HG03432 (cell line): ENCODE measurements at regions not wholly inside any gene's neighbourhood (a gene's known extent, or its start where the extent isn't known, plus 50 kb on each side); places are given as distances from the start of the nearest gene placed in this dataset.
A peak's percentile ranks its signal among the peaks of the same experiment; 100 is the strongest.

Experiments used
- ATAC-seq: cut with Tn5 transposase; IDR thresholded peaks from one replicate; pipeline ENCODE4 v1.9.1; 2021; ENCODE audit warnings: mild to moderate bottlenecking, moderate library complexity; ENCODE audit not compliant: unreplicated experiment

DNA sequence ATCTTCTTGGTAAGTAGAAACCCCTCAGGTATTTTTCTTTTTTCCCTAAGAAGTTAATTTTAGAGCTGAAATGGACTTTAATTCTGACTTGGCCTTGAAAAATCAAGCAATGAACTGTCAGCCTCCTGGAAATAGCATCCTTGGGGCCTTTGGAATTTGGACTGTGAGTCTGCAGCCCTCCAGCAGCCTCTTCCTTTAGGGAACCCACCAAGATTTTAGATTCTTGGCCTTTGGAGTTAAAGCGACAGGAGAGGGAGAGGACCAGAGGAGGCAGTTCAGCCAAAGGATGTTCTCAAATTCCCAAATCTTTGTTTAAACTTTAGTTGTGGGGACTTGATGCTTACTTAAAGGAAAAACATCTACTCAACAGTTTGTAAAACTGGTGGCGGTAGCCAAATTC, 288.6 kb downstream of the AACS start:
- ATAC-seq = no peak

DNA sequence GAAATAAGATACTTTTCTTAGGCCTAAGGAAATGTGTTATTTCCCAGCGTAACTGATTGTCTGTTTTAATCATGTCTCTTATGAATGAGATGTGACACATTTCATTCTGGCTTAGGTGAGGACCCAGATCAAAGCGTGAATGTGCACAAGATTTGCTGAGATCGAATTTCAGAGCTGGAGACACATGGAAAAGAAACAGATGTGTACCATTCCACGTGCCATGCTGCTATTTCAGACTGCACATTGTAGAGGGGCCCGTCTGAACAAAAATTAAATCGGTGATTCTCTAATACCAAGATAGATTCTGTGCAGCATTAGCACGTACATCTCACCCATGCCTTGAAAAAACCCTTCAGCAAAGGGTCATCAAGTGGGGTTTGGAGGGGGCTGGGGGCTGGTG, 290.4 kb downstream of the AACS start:
- ATAC-seq = no peak

DNA sequence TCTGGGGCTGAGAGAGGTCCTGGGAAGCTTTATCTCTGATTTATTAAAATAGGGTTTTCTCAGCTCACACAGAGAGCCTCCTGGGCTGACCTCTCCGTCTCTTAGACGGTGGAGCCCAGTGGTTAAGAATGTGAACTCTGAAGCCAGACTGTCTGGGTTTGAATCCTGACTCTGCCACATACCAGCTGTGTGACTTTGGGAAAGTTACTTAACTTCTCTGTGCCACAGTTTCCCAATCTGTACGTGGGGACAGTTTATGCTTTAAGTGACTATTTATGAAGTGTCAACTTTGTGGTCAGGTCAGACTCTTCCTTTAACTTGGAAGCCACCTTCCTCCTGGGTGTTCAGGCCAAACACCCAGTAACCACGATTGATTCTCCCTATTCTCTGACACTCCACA, 290.9 kb downstream of the AACS start:
- no peak for ATAC-seq

DNA sequence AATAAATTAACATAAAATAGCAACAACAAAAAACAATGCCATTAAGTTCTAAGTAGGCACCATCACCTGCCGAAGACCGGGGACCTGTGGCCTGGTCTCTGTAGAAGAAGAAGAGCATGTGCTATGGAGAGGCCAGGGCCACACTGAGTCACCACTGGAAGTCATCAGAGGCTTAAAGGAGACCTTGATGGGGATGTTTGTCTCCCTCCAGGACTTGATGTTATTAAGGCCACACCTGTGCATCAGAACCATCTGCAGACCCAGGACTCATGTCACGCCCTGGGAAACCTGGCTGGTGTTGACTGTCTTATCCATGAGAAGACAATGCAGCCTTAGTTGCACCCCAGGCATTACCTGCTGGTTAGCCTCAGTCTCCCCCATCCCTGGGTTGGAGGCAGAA, 292.3 kb downstream of the AACS start:
- no peak for ATAC-seq

DNA sequence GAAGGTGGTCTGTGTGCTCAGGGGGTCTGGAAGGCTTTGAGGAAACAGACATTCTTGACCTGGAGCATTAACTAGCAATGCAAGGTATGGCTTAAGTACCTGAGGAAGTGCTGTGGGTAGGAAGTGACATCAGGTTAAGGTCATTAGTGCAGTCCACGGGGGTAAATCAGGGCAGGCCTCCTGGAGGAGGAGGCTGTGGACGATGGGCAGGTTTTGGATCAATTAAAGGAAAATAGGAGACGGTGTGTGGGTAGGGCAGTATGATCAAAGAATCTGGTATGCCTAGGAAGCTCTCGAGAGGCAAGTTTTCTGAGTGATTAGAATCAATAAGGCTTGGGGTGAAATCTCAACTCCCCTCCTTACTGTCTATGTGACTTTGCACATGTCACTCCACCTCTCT, 295.3 kb downstream of the AACS start:
- ATAC-seq = no peak

DNA sequence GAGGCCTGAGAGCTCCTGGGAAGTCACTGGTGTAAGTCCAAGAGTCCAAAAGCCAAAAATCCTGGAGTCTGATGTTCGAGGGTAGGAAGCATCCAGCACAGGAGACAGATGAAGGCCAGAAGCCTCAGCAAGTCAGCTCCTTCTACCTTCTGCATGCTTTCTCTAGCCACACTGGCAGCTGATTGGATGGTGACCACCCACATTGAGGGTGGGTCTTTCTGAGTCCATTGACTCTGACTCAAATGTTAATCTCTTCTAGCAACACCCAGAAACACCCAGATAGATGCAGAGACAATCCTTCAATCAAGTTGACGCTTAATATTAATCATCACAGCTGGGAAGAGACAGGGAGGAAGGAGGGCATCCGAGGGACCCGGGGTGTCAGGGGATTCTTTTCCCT, 305.8 kb downstream of the AACS start:
- no peak for ATAC-seq

DNA sequence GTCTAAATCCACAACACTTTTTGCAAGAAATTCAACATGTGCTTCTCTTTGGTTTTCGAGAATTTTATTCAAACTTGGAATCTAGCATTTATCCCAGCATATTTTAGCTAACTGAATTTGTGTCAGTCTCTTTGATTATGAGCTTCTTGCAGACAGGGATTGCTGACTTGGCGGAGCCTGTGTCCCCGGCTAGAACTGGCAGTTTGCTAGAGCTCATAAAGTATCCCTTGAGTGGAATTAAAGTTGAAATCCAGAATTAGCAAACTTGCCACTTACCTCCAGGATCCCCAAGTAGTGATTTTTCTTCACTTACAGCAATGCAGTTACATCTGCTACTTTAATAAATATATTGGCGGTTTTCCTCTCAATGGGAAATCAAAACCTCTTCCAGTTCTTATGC, 306.9 kb downstream of the AACS start:
- ATAC-seq = no peak

DNA sequence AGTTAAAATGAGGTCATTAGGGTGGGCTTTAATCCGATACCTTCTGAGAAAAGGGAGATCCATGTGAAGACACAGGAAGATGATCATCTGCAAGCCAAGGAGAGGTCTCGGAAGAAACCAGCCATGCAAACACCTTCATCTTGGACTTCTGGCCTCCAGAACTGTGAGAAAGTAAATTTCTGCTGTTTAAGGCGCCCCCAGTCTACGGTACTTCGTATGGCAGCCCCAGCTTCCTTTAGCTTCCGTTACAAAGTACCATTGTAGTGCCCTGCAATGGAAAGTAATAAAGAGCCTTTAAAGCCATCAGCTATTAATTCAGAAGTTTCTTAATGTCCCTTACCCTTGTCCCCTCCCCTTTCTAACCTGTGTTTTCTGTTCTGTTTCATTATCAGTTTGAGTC, 308.1 kb downstream of the AACS start:
- ATAC-seq = no peak

DNA sequence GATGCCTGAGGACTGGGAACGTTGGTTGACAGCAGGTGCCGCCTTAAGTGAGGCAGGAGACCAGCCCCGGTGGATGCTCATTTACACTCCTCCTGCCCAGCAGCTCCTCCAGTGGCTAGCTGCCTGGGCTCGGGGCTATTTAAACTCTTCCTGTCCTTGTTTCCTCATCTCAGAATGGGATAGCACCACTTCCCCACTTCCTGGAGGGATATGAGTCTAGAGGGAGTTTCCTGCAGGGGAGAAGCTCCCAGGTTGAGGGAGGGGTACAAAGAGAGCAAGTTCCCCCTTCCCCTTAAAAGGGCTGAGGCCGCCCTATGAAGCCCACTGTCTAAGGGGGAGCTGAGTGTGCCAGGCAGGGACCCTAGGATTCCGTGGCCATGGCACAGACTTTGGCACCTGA, 311.2 kb downstream of the AACS start:
- no peak for ATAC-seq

DNA sequence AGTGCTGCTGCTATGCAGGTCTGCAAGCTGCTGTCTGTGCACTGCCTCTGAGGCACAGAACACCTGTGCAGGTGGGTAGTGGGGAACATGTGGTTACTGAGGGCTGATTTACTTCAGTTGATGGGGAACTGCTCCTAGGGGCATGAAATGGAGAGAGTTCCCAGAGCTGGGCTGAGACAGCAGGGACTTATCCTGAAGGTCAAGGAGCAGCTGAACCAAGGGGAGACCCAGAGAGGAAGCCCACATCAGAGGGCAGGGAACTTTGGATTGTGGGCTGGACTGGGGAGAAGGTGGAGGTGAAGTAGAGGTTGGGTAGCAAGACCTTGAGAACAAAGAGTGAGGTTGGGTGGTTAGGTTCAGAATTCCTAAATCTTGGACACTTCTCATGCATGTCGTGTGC, 311.9 kb downstream of the AACS start:
- ATAC-seq = no peak

DNA sequence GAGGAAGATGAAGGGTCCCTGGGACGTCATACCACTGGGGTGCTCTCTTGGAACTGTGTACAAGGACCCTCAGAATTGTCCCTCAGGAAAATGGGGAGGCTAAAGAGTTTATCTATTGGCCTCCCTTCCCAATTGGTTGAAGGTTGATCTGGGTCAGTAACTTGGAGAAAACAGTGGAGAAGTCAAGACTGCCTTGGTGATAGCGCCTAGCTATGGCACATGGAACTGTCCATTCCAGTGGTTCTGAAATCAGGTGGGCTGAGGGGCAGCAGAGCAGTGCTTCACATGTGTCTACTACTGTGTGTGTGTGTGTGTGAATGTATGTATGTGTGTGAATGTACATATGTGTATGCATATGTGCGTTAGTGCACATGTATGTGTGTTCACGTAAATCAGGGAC, 316.1 kb downstream of the AACS start:
- no peak for ATAC-seq

DNA sequence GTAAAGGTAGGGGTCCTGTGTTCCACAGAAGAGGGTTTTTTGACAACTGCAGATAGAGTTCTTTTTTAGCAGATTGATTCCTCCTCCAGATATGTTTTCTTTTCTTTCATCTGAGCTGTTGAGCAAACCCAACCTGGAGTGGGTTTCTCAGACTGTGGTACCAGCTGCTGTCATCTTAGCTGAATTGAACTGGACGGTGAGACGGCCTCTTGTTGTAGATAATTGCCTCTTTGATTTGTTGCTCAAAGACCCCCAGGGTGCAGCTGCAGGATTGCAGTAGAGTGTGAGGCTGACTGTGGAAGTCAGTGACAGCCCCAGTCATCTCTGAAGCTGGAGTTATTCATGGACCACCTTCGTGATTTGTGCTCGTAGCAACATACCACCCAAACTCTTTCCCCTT, 317.7 kb downstream of the AACS start:
- ATAC-seq = no peak

DNA sequence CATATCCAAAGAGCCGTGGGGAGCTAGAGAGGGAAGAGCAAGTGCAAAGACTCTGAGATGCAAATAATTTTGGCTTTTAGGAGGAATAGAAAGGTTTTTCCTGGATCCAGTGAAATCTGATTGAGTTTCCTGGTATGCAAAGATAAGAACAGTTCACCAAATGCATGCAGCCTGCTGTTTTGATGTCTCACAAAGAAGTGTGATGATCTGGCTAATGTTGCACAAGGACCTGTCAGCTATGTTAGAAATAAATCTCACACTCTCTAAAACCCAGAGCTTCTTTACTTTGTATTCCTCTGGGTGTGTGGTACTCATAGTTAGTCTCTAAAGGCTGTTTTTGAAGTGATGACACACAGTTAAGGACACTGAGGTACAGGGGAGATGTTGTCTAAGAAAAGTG, 321.4 kb downstream of the AACS start:
- ATAC-seq = no peak

DNA sequence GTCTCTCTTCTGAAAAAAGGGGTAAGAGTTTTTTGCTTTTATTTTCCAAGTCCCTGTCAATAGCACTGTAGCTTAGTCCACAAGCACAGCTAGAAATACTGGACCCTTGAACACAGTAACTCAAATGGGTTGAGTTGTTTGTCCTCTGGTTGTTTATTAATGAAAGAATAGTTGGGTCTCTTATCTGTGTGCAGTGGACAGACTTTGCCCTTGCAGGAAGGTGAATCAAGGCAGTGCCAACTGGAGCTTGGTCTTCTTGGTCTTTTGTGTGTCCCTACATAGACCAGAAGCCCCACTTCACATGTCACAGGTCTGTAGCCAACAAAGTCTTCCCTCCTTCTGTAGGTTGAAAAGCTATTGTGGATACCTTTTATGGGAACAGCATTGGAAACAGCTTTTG, 322.0 kb downstream of the AACS start:
- ATAC-seq = no peak

DNA sequence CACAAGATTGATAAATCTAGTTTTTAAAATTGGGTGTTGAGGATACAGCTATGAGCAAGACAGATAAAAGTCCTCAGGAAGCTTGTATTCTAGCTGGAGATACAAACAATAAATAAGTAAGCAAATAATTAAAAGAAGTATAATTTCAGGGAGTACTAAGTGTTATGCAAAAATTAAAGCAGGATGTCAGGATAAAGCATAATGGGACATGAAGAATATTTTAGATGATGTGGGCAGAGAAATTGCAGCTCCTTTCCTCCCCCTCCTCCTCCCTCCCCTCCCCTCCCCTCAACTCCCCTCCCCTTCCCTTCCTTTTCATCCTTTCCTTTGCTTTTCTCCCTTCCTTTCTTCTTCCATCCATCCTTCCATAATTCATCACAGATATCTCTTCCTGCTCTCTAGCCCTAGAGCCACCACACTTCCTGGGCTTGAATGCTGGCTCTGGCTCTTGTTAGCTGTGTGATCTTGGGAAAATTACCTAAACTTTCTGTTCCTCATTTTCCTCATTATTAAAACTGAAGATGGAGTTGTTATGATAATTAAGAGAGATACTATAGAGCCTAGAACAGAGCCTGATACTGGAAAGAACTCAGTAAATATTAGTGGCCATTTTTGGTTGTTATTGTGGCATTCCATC, 323.9 kb downstream of the AACS start:
- no peak for ATAC-seq

DNA sequence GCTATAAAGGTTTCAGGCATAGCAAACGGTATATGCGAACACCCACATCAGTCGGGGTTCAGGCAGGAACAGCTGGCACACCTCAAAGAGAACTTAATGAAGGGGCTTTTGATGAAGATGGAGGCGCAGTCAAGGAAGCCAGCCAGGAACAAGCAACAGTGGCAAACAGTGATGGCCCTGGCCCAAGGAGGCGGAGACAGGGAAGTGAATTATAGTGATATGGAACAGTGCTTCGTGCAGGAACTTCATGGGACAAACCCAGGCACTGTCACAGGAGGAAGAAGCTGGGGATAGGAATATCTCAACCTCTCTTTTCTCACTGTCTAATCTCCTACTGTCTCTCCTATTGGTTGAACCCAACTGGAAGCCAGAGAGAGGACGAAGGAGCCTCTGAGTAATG, 328.3 kb downstream of the AACS start:
- ATAC-seq = no peak

DNA sequence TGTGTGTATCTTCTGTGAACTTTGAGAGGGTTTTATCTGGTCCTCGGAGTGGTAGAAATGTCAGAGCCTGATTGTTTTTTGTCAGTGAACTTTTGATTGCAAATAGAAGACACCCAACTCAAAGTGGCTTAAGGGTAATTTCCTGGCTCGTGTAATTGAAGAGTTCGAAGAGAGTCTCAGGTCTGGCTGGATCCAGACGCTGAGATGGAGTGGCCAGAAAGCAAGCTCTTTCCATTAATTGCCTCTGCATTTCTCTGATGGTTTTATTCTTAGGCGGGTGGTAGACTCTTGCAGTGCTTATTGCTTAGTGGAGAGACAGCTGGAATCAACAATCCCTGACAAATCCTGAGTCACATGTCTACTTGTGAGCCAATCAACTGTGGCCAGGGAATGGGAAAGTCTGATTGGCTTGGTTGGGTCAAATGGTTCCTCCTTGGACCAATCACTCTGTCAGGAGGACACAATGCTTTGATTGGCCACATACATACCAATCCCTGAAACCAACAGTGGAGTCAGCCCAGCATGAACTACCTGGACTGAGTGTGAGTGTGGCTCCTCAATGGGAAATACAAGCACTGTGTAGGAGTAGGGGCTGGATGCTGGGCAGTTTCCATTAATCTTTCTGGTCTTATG, 330.5 kb downstream of the AACS start:
- no peak for ATAC-seq

DNA sequence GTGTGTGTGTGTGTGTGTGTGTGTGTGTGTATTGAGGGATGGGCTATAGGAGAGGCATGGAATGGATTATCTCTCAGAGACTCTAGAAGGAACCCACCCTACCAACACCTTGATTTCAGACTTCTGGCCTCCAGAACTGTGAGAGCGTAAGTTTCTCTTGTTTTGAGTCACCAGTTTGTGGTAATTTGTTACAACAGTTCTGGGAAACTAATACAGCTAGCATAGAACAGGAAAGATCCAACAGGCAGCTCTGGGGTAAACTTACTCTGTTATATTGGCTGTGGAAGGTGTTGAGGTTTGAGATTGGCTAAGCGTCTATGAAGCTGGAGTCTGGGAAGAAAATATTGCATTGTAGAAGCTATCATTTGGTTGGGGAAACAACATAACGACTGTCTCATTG, 334.3 kb downstream of the AACS start:
- peak; percentile 45 for ATAC-seq

DNA sequence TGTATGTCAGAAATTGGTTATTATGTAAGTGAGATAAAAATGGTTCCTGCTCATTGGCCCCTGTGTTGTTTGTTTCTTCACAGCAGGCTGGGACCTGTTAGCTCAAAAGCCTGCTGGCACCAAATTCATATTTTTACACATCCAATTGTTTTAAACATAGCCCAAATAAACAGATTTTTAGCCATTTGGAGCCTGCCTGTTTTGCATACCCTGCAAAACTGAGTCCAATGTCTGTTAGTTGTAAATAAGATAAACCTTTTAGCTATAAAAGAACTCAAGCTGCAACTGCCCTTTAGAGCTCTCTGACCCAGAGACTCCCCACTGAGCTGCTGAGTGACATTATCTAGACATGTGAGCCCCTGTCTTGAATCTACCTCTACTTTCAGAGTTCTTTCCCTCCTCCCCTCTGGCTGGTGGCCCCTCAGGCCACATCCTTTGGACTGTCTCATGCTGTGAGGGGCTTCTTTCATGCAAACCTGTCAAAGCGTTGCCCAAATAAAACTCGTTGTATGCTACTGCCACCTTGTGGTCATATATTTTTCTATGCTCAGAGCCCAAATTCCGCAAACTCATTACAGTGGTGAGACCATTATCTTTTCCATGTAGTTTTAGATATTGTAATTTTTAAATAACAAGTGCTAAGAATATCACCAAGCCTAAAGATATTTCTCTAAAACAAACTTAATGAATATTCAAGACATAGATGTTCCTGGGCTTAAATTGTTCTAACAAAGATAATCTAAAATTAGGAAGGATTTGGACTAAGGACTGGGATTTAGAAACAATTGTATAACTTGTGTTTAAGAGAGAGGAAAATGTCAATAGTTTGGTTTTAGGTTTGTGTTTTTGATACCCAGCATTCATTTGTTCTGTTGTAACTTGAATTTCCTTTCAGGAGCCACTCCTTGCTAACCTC, 337.9 kb downstream of the AACS start:
- no peak for ATAC-seq

DNA sequence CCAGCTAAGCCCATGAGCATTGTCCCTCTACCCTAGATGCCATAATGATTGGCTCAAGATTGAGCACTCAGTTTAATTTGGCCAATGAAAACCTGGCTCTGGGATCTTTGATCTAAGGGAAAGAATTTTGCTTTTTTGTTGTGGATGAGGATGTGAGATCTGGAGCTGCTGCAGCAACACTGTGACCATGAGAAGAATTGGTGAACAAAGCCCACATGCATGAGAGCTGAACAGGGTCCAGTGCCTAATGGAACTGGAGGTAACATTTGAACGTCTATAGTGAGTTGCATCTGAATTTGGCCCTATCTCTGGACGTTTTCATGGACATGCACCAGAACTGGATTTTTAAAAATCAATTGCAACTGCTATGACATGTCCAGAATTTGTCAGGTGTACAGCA, 338.6 kb downstream of the AACS start:
- no peak for ATAC-seq

DNA sequence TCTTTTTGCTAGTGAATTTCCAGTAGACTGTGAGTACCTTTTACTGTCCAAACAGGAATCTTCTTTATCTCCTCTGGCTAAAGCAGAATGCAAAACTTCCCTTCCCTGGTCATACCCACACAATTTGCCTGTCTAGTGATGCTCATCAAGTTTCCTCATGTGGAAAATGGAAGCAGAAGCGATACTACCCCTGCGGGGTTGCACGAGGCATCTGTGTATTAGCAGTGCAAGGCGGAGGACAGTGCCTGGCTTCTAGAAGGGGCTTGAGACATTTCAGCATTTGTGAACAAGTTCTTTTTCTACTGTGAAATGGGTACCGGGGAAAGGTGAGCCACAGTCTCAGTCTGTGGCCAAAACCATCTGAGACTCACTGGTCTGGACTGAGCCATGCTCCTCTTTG, 340.9 kb downstream of the AACS start:
- ATAC-seq = peak; percentile 92

DNA sequence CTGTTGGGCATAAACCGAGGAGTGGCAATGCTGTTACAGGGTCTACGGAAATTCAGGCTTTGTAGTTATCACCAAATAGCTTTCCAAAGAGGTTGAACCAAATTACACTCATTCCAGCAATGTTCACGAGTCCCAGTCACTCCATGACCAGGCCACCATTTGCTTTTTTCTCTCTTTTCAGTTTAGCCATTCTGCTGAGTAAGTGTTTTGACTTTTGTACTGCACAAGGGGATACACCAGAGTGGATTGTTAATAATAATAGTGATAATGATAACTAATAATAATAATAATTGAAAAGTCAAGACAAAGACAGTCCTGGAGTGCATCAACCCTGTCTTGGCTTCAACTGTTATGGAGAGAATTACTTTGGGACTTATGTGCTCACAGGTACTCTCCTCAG, 343.5 kb downstream of the AACS start:
- no peak for ATAC-seq
